Panc1 (cell line): ENCODE measurements at regions not wholly inside any gene's neighbourhood (a gene's known extent, or its start where the extent isn't known, plus 50 kb on each side); places are given as distances from the start of the nearest gene placed in this dataset.
"Not testable (repeated sequence)": the region's sequence is repeated elsewhere in the genome, so short reads cannot be mapped to it uniquely, and the experiment has no call there.

Experiments used
- POLR2AphosphoS5 ChIP-seq: IDR thresholded peaks from 2 replicates; pipeline ENCODE4 v1.6.1; 2012; ENCODE audit warnings: mild to moderate bottlenecking, low read depth, low read length, moderate library complexity
- TF ChIP-seq, protein P1 (sequence below): fragments of 450-650 bp; IDR thresholded peaks from 2 replicates; pipeline ENCODE4 v1.5.1; 2017; ENCODE audit warnings: mild to moderate bottlenecking

DNA sequence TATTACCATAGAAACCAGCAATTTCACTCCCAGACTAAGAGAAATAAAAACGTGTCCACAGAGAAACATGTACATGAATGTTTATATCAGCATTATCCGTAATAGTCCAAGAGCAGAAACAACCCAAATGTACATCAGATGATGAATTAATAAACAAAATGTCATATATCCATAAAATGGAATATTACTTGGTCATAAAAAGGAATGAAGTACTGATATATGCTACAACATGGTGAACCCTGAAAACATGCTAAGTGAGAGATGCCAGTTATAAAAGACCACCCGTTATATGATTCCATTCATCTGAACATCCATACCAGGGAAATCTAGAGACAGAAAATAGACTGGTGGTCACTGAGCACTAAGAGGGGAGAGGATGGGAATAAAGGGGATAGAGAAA is 61.4 kb upstream of the SRRM3 start:
- TF ChIP-seq, protein P1, sequence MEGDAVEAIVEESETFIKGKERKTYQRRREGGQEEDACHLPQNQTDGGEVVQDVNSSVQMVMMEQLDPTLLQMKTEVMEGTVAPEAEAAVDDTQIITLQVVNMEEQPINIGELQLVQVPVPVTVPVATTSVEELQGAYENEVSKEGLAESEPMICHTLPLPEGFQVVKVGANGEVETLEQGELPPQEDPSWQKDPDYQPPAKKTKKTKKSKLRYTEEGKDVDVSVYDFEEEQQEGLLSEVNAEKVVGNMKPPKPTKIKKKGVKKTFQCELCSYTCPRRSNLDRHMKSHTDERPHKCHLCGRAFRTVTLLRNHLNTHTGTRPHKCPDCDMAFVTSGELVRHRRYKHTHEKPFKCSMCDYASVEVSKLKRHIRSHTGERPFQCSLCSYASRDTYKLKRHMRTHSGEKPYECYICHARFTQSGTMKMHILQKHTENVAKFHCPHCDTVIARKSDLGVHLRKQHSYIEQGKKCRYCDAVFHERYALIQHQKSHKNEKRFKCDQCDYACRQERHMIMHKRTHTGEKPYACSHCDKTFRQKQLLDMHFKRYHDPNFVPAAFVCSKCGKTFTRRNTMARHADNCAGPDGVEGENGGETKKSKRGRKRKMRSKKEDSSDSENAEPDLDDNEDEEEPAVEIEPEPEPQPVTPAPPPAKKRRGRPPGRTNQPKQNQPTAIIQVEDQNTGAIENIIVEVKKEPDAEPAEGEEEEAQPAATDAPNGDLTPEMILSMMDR = not testable (repeated sequence)
- not testable (repeated sequence) for TF ChIP-seq POLR2AphosphoS5
